NCI-H1048 (cell line): ENCODE measurements at regions not wholly inside any gene's neighbourhood (a gene's known extent, or its start where the extent isn't known, plus 50 kb on each side); places are given as distances from the start of the nearest gene placed in this dataset.

Experiments
- DNase-seq: peaks from one replicate; lab custom pipeline; 2025; lab: John Stamatoyannopoulos, UW

GRCh38 chr1:231108516-231109302 is 53.1 kb upstream of the TRIM67 start:
- no peak for DNase-seq

- DNase-seq: no peak
Measured at GRCh38 chr1:231107600-231108326, 54.1 kb upstream of the TRIM67 start.

GRCh38 chr1:231107151-231107550 is 54.7 kb upstream of the TRIM67 start:
- no peak for DNase-seq

GRCh38 chr1:231106347-231106746 is 55.5 kb upstream of the TRIM67 start:
- no peak for DNase-seq

GRCh38 chr1:231104917-231105316 is 56.9 kb upstream of the TRIM67 start:
- no peak for DNase-seq

DNA sequence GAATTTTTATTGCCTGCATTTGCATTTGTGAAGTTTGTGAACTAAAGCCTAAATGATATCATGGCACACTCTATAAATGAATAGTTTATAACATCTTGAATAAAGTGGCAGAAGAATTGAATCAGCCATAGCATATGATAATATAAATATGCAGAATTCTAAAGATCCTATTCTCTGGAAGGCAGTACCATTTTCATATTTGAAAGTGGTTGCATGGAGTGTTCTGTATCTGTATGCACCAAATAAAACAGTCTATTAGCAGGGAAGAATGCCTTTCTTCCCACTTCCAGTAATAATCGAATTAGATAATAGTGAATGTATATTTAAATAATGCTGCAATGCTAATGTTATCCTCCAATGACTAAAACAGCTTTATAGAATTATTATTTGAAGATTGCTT is 57.9 kb upstream of the TRIM67 start:
- no peak for DNase-seq

DNA sequence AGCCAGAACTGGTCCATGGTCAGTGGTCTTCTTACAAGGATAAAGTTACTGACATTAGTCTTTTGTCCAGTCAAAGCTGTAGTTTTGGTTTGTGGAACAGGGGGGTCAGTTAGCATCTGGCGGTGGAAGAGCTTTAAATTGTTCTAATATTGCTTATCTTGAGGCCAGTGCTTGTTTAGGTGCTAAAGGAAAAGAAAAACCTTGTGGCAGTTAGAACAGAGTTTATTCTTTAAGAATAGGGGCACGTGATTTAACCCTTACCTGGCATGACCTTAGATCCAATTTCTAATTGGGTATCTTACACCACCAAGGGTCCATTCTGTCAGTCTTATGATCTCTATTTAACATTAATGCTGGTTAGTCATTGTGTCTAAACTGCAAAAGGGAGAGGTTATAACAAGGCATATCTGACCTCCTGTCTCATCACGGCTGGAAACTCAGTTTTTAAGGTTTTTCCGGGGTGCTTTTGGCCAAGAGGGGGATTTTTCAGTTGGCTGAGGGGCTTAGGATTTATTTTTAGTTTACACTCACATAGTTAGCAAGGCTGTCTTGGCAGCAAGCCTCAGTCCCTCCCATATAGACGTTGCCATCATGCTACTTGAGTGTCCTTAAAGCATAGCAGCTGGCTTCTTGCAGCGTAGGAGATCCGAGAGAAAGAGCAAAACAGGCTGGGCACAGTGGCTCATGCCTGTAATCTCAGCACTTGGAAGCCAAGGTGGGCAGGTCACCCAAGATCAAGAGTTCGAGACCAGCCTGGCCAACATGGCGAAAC is 60.1 kb upstream of the FAM89A start:
- no peak for DNase-seq

GRCh38 chr1:231099311-231099710 is 59.3 kb upstream of the FAM89A start:
- no peak for DNase-seq

DNA sequence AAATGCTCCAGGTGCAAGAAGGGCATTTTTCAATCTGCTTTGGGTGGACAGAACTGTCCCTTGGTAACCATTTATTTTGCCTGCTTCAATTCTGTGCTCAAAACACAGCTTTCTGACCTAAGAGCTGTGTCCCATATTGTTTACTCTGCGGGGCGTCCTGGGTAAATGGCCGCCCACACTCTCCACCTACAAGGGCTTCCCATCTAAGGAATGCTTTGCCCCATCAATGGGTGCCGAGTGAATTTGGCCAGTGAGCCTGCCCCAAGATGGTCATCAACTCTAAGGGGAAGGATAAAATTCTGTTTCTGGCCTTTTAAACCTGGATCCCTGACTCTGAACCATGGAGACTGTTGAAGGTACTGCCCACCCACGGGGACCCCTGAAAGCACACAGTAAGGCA is 55.5 kb upstream of the FAM89A start:
- DNase-seq: no peak

DNA sequence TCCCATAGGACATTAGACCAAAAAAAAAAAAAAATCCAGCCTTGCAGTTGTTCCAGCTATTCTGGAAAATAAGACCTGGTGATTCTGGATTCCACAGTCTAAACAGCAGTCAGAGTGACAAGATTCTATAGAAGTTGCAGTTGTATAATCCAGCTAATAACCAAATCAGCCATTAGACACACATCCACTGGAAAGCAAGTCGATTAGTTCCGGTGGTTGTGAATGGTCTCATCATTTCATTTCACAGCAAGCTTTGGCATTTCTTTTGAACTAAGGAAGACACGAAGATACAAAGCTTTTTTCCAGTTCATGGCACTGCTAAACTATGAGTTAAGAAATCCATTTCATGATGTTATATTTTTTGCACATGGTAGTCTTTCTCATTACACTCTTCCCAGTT is 54.4 kb upstream of the FAM89A start:
- DNase-seq: no peak

GRCh38 chr1:231093156-231093922 is 53.3 kb upstream of the FAM89A start:
- no peak for DNase-seq

GRCh38 chr1:231092380-231092779 is 52.3 kb upstream of the FAM89A start:
- DNase-seq: no peak

DNA sequence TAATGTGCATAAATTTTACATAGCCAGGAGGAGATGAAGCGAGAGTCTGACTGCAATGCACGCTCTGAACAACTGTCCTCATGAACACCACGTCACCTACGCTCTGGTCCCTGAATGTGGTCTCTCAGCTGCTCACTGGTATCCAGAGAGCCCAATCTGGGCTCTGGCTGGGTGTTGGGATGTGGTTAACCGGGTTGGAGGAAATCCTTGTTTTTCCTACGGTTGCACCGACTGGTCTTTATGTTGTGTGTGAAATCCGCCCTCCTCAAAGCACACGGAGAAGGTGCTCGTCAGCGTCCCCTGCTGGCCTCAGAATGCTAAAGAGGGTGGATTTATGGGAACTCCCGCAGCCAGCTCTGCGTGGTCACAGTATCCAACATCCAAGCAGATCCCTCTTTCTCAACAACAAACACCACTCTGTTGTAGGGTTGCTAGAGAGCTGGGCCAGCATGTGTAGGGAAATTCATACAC is 51.8 kb upstream of the FAM89A start:
- DNase-seq: peak; percentile 39

- DNase-seq: no peak
Measured at GRCh38 chr1:231091415-231091814, 51.4 kb upstream of the FAM89A start.
